ENCODE measurements at regions not wholly inside any gene's neighbourhood (a gene's known extent, or its start where the extent isn't known, plus 50 kb on each side); places are given as distances from the start of the nearest gene placed in this dataset.

DNA sequence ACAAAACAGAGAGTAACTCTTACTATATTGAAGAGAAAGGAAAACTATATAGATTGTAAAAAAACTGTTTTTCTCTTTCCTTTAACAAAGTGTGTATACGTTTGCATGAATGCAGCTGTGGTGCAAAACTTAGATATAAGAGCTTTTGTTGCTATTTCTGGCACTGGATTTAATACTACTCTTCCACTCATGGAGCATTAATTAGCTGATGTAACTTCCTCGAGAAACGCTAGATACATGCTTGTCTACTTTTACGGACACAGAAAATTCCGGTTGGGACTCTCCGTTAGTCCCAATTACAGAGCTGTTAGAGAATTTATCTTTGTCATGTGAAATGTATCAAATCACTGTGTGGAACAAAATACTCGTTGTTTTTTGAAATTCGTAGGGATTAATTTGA, 135.5 kb downstream of the ZNF22 start:
- TF ChIP-seq, protein P1, sequence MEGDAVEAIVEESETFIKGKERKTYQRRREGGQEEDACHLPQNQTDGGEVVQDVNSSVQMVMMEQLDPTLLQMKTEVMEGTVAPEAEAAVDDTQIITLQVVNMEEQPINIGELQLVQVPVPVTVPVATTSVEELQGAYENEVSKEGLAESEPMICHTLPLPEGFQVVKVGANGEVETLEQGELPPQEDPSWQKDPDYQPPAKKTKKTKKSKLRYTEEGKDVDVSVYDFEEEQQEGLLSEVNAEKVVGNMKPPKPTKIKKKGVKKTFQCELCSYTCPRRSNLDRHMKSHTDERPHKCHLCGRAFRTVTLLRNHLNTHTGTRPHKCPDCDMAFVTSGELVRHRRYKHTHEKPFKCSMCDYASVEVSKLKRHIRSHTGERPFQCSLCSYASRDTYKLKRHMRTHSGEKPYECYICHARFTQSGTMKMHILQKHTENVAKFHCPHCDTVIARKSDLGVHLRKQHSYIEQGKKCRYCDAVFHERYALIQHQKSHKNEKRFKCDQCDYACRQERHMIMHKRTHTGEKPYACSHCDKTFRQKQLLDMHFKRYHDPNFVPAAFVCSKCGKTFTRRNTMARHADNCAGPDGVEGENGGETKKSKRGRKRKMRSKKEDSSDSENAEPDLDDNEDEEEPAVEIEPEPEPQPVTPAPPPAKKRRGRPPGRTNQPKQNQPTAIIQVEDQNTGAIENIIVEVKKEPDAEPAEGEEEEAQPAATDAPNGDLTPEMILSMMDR (conservative IDR thresholded peaks at IDR 0.05): no peak
- TF ChIP-seq ZFX (IDR thresholded peaks at IDR 0.05): no peak

All from C4-2B (cell line).